HG03565 (cell line): ENCODE measurements at regions not wholly inside any gene's neighbourhood (a gene's known extent, or its start where the extent isn't known, plus 50 kb on each side); places are given as distances from the start of the nearest gene placed in this dataset.

Experiments used
- ATAC-seq: cut with Tn5 transposase; IDR thresholded peaks from one replicate; pipeline ENCODE4 v1.9.1; 2021; ENCODE audit warnings: mild to moderate bottlenecking, moderate library complexity; ENCODE audit not compliant: unreplicated experiment

GRCh38 chr20:17819395-17820093 is 119.8 kb downstream of the BANF2 start:
- ATAC-seq: no peak

- ATAC-seq: no peak
Measured at GRCh38 chr20:17818187-17818586, 118.4 kb downstream of the BANF2 start.

- ATAC-seq: no peak
Measured at GRCh38 chr20:17816804-17817587, 117.2 kb downstream of the BANF2 start.

GRCh38 chr20:17811628-17811965 is 111.8 kb downstream of the BANF2 start:
- no peak for ATAC-seq

GRCh38 chr20:17810847-17811627 is 111.3 kb downstream of the BANF2 start:
- ATAC-seq: no peak

- no peak for ATAC-seq
Measured at GRCh38 chr20:17810062-17810631, 110.4 kb downstream of the BANF2 start.

- no peak for ATAC-seq
Measured at GRCh38 chr20:17809362-17810061, 109.7 kb downstream of the BANF2 start.

GRCh38 chr20:17808782-17809181 is 109.0 kb downstream of the BANF2 start:
- no peak for ATAC-seq

GRCh38 chr20:17808357-17808756 is 108.6 kb downstream of the BANF2 start:
- no peak for ATAC-seq

- ATAC-seq: no peak
Measured at GRCh38 chr20:17807651-17808050, 107.9 kb downstream of the BANF2 start.

GRCh38 chr20:17806739-17807441 is 107.1 kb downstream of the BANF2 start:
- no peak for ATAC-seq

- no peak for ATAC-seq
Measured at GRCh38 chr20:17806107-17806506, 106.3 kb downstream of the BANF2 start.

- ATAC-seq: no peak
Measured at GRCh38 chr20:17803765-17804164, 104.0 kb downstream of the BANF2 start.

- no peak for ATAC-seq
Measured at GRCh38 chr20:17799575-17800227, 99.9 kb downstream of the BANF2 start.

GRCh38 chr20:17798601-17799000 is 98.8 kb downstream of the BANF2 start:
- no peak for ATAC-seq

GRCh38 chr20:17797579-17797978 is 97.8 kb downstream of the BANF2 start:
- ATAC-seq: no peak

- ATAC-seq: no peak
Measured at GRCh38 chr20:17797161-17797560, 97.4 kb downstream of the BANF2 start.

GRCh38 chr20:17796091-17796563 is 96.4 kb downstream of the BANF2 start:
- no peak for ATAC-seq

GRCh38 chr20:17795501-17796071 is 95.8 kb downstream of the BANF2 start:
- ATAC-seq: no peak
